Suprapubic skin (tissue), 4 donors: ENCODE measurements at regions not wholly inside any gene's neighbourhood (a gene's known extent, or its start where the extent isn't known, plus 50 kb on each side); places are given as distances from the start of the nearest gene placed in this dataset.

Experiments used
- DNase-seq, 2 donors: peaks; one replicate each; pipeline ENCODE4 v3.0.0-alpha.2; 2019; ENCODE audit warnings: low spot score in 2 of 2
- H3K27ac ChIP-seq: fragments of 200-600 bp; sonication (generic); one replicate; pipeline ENCODE4 v1.5.1; 2019
- H3K27me3 ChIP-seq: fragments of 200-600 bp; sonication (generic); one replicate; pipeline ENCODE4 v1.5.1; 2019
- H3K36me3 ChIP-seq: fragments of 200-600 bp; sonication (generic); one replicate; pipeline ENCODE4 v1.5.1; 2019
- H3K4me1 ChIP-seq: fragments of 200-600 bp; sonication (generic); one replicate; pipeline ENCODE4 v1.5.1; 2019
- H3K4me3 ChIP-seq: fragments of 200-600 bp; sonication (generic); one replicate; pipeline ENCODE4 v1.5.1; 2019; ENCODE audit warnings: mild to moderate bottlenecking
- H3K9me3 ChIP-seq: fragments of 200-600 bp; sonication (generic); one replicate; pipeline ENCODE4 v1.5.1; 2019
- EP300 ChIP-seq: sonication (generic); formaldehyde crosslinking; IDR thresholded peaks from one replicate; pipeline ENCODE4 v1.6.1; 2017; ENCODE audit warnings: antibody characterized with exemption
- POLR2A ChIP-seq, 2 donors: fragments of 450-650 bp; IDR thresholded peaks; one replicate each; pipeline ENCODE4 v1.6.1; 2017; ENCODE audit warnings: antibody characterized with exemption in 2 of 2, mild to moderate bottlenecking in 2 of 2, moderate library complexity in 2 of 2
- POLR2AphosphoS5 ChIP-seq, 3 donors: sonication (generic); formaldehyde crosslinking; IDR thresholded peaks; one replicate each; pipeline ENCODE4 v1.6.1; 2017; ENCODE audit warnings: antibody characterized with exemption in 3 of 3
- WGBS: methylation state at CpG from one replicate; pipeline ENCODE4 v1.1.5; 2018; 5-methylcytosine and 5-hydroxymethylcytosine counted together
- TF ChIP-seq, protein P1 (sequence below), 2 donors: fragments of 200-600 bp in 1 of 2; fragments of 450-650 bp in 1 of 2; sonication (generic) in 1 of 2; IDR thresholded peaks; one replicate each; pipeline ENCODE4 v1.5.1; 2016 to 2019; ENCODE audit warnings: antibody characterized with exemption in 2 of 2, mild to moderate bottlenecking in 1 of 2, moderate library complexity in 1 of 2

DNA sequence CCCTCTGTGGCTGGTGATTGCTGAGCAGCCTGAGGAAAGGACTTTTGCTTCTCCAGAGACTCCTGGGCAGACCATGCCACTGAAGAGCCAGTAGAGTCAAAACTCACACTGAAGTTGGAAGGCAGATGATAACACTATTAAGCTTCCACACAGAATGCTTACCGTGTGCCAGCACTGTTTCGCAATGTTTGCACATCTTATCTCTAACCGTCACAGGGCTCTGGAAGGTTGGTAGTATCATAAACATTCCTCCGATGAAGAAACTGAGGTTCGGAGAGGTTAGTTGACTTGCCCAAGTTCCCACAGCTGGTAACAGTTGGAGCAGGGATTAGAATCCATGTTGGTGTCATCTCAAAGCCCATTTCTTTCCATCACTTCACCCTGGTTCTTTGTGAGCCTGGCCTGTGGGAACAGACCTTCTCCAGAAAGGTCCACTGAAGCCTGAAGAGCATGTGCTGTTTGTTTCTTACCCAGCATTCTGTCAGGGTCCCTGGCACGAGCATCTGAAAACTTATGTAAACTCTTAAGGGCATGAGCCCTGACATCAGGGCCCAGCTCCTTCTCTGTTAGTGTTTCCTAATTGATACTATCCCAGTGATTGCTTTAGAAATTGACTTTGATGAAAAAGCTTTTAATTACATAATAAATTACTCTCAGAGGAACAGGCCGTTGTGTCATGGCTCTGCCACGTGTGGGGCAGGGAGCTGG is 77.0 kb upstream of the PRR23C start:
- Histone ChIP-seq H3K9me3 (no peaks in the 10 kb centered on the region), H3K4me1 (peaks cover 36% of the 10 kb centered on the region), H3K27ac (peak overlapping the region; percentile 76), H3K36me3 (no peaks in the 10 kb centered on the region), H3K27me3 (no peaks in the 10 kb centered on the region), H3K4me3 (no peak overlapping the region)
- DNase-seq = peak in 1 of 2 donors; percentile 76
- TF ChIP-seq EP300 (no peak), POLR2A (IDR thresholded peaks at IDR 0.05) (no peak), POLR2AphosphoS5 (IDR thresholded peaks at IDR 0.05) (no peak)
- TF ChIP-seq, protein P1, sequence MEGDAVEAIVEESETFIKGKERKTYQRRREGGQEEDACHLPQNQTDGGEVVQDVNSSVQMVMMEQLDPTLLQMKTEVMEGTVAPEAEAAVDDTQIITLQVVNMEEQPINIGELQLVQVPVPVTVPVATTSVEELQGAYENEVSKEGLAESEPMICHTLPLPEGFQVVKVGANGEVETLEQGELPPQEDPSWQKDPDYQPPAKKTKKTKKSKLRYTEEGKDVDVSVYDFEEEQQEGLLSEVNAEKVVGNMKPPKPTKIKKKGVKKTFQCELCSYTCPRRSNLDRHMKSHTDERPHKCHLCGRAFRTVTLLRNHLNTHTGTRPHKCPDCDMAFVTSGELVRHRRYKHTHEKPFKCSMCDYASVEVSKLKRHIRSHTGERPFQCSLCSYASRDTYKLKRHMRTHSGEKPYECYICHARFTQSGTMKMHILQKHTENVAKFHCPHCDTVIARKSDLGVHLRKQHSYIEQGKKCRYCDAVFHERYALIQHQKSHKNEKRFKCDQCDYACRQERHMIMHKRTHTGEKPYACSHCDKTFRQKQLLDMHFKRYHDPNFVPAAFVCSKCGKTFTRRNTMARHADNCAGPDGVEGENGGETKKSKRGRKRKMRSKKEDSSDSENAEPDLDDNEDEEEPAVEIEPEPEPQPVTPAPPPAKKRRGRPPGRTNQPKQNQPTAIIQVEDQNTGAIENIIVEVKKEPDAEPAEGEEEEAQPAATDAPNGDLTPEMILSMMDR (IDR thresholded peaks at IDR 0.05) = no peak
- 43% methylated on average over 8 of the region's 8 CpGs for WGBS

DNA sequence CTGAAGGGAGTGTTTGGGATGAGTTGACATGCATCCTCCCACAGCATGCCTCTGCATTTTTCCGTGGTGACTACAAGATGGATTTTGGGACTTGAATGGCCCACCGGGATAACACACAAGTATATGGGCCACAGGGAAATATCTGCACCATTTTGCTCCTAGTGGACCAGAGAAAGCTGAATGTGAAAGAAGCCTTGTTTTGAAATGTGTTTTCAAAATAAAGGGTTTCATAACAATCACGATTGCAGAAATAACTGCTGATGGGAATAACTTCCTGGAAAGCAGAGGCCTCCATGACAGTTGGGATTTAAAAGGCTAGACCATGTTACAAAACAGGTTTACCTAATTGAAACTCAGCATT is 77.5 kb upstream of the PRR23C start:
- no peak overlapping the region for H3K4me3 ChIP-seq
- no peaks in the 10 kb centered on the region for H3K27me3 ChIP-seq
- peak overlapping the region; percentile 33 for H3K27ac ChIP-seq
- no peaks in the 10 kb centered on the region for H3K9me3 ChIP-seq
- DNase-seq = peak in 1 of 2 donors; percentile 76
- H3K4me1 ChIP-seq = peaks cover 40% of the 10 kb centered on the region
- WGBS = 54% methylated on average over 3 of the region's 3 CpGs
- TF ChIP-seq POLR2A (IDR thresholded peaks at IDR 0.05) (no peak), POLR2AphosphoS5 (IDR thresholded peaks at IDR 0.05) (peak in 1 of 3 donors; percentile 6)
- no peaks in the 10 kb centered on the region for H3K36me3 ChIP-seq

DNA sequence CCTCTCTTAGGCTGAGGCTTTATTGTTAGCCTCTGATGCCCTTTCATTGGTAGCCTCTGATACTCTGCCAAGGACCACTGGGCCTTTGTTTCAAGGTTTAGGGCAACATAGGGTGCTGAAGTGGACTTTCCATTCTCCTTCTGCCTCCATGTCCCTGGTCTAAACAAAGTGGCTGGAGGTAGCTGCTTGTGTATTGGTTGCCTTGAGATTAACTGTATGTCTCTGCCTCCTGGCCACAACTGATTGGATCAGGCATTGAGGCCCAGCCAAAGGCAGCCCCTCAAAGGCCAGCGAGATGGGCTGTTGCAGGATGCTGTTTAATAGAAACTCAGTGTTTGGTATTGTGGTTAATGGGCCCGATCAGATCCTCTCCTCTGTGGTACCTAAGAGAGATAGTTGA is 77.9 kb upstream of the PRR23C start:
- no peak overlapping the region for H3K4me3 ChIP-seq
- WGBS = 96% methylated on average over 2 of the region's 2 CpGs
- H3K27ac ChIP-seq = peak overlapping the region; percentile 33
- H3K36me3 ChIP-seq = no peaks in the 10 kb centered on the region
- no peaks in the 10 kb centered on the region for H3K9me3 ChIP-seq
- DNase-seq = no peak
- TF ChIP-seq EP300 = no peak
- TF ChIP-seq, protein P1 (IDR thresholded peaks at IDR 0.05) = no peak
- TF ChIP-seq POLR2A (IDR thresholded peaks at IDR 0.05) = no peak
- TF ChIP-seq POLR2AphosphoS5 (IDR thresholded peaks at IDR 0.05) = no peak
- no peaks in the 10 kb centered on the region for H3K27me3 ChIP-seq
- H3K4me1 ChIP-seq = peaks cover 40% of the 10 kb centered on the region

DNA sequence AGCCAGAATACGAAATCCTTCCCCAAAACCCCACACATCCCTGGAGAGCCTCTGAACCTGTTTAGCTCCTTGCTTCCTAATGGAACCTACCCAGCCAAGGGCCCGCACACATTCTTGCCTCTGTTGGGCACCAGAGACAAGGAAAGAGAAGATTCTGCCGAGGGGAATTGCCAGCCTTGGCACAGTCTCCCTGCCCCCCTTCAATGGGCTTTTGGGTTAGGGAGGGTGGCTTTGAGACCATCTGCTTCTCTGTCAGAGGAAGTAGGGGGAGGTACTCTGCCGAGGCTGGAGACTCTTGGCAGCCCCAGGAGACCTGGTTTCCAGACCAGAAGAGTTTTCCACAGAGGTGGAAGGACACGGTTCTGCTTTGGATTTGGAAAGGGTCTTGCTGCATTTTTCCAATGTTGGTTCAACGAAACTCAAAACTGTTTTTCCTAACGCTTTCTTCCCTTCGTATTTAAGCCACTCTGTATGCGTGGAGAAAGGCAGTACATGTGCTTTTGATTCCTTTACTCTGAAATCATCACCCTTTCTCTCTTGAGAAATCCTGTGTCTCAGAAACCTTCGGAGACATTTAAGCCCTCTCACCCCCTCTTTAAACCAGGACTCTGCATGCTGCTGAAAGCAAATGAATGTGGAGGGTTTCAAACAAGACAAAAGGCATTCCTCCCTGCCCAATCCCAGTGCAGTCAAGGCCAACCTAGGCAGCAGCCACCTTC is 78.8 kb upstream of the PRR23C start:
- TF ChIP-seq POLR2A (IDR thresholded peaks at IDR 0.05) = no peak
- TF ChIP-seq, protein P1 (IDR thresholded peaks at IDR 0.05) = no peak
- no peak for TF ChIP-seq POLR2AphosphoS5 (IDR thresholded peaks at IDR 0.05)
- no peak for TF ChIP-seq EP300
- no peak overlapping the region for H3K27ac ChIP-seq
- H3K36me3 ChIP-seq = no peaks in the 10 kb centered on the region
- no peaks in the 10 kb centered on the region for H3K27me3 ChIP-seq
- no peak overlapping the region for H3K4me3 ChIP-seq
- WGBS = 70% methylated on average over 10 of the region's 10 CpGs
- H3K9me3 ChIP-seq = no peaks in the 10 kb centered on the region
- peaks cover 40% of the 10 kb centered on the region for H3K4me1 ChIP-seq
- DNase-seq = peak in 1 of 2 donors; percentile 23

DNA sequence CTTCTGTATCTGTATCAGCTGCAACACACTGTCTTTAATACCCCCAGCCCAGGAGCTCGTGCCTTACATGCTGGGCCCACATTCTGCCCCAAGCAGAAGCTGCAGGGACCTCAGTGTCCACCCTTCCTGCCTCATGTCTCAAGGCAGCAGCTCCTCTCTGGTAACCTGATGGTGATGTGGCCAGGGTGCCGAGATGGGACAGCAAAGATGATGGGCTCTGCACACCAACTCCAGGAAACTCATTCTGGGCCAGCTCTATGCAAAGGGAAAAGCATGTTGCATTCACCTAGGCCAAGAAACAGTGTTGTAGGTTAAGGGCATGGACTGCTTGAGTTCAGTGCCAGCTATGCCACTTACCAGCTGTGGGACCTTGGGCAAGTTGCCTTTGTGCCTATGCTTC is 79.5 kb upstream of the PRR23C start:
- no peak for DNase-seq
- H3K27me3 ChIP-seq = no peaks in the 10 kb centered on the region
- WGBS = 94% methylated on average over 2 of the region's 2 CpGs
- TF ChIP-seq POLR2AphosphoS5 (IDR thresholded peaks at IDR 0.05) (no peak), EP300 (no peak), POLR2A (IDR thresholded peaks at IDR 0.05) (no peak)
- TF ChIP-seq, protein P1 (IDR thresholded peaks at IDR 0.05) = no peak
- H3K27ac ChIP-seq = no peak overlapping the region
- peaks cover 40% of the 10 kb centered on the region for H3K4me1 ChIP-seq
- H3K9me3 ChIP-seq = no peaks in the 10 kb centered on the region
- H3K36me3 ChIP-seq = no peaks in the 10 kb centered on the region
- H3K4me3 ChIP-seq = no peak overlapping the region
